ENCODE measurements at regions not wholly inside any gene's neighbourhood (a gene's known extent, or its start where the extent isn't known, plus 50 kb on each side); places are given as distances from the start of the nearest gene placed in this dataset.
"Not testable (repeated sequence)": the region's sequence is repeated elsewhere in the genome, so short reads cannot be mapped to it uniquely, and the experiment has no call there.

DNA sequence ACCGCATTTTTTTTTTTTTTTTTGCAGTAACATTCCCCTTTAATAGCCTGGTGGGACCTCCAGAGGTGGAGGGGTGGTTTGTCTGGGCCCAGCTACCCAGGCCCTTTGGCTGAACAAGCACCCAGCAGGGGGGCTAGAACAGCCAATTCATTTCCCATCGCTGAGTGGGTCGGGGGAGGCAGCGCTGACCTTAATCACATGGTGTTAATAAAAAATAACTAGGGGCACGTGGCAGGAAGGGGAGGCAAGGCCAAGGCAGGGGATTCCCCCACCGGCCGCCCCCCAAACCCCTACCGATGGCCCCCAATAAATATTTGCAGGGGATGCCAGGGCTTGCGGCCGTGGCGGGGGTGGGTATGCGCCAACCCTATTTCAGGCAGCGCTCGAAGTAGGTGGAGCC lies 1709.9 kb downstream of the TP53TG3F start:
- H3K36me3 ChIP-seq (ENCODE audit: control insufficient read depth in 1 of 2, insufficient read depth in 2 of 2, low read length in 2 of 2); H3K27me3 ChIP-seq (ENCODE audit: control insufficient read depth in 1 of 2, insufficient read depth in 2 of 2, low read length in 2 of 2); H3K9ac ChIP-seq (ENCODE audit: low read depth in 1 of 2, low read length in 2 of 2); H3K27ac ChIP-seq (ENCODE audit: low read depth, low read length); H3K4me1 ChIP-seq (ENCODE audit: control insufficient read depth in 1 of 2, insufficient read depth in 2 of 2, low read length in 2 of 2); H3K4me3 ChIP-seq (ENCODE audit: low read depth in 1 of 2, low read length in 2 of 2): not testable (repeated sequence)
- peaks cover 12 to 25% of the 10 kb centered on the region in 2 donors for H3K9me3 ChIP-seq (ENCODE audit: control insufficient read depth in 1 of 2, low read length in 2 of 2)

DNA sequence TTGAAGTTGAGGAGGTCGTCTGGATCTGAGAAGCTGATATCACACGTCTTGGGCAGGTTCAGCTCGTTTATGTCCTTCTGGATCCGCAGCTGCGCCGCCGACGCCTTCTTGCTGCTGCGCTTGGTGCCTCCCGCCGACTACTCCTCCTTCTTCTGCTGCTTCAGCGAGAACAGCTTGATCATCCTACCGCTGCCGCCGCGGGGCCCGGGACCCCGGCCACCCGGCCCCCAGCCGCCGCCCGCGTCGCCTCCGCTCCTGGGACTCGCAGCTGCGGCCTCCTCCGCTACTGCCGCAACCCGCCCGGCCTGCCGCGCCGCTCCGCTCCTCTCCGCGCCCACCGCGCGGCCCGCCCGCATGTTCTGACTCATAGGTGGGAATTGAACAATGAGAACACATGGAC lies 1710.6 kb downstream of the TP53TG3F start:
- peaks cover 12 to 25% of the 10 kb centered on the region in 2 donors for H3K9me3 ChIP-seq (ENCODE audit: control insufficient read depth in 1 of 2, low read length in 2 of 2)
- not testable (repeated sequence) for H3K4me1 ChIP-seq (ENCODE audit: control insufficient read depth in 1 of 2, insufficient read depth in 2 of 2, low read length in 2 of 2); H3K9ac ChIP-seq (ENCODE audit: low read depth in 1 of 2, low read length in 2 of 2); H3K27me3 ChIP-seq (ENCODE audit: control insufficient read depth in 1 of 2, insufficient read depth in 2 of 2, low read length in 2 of 2); H3K4me3 ChIP-seq (ENCODE audit: low read depth in 1 of 2, low read length in 2 of 2); H3K27ac ChIP-seq (ENCODE audit: low read depth, low read length); H3K36me3 ChIP-seq (ENCODE audit: control insufficient read depth in 1 of 2, insufficient read depth in 2 of 2, low read length in 2 of 2)

DNA sequence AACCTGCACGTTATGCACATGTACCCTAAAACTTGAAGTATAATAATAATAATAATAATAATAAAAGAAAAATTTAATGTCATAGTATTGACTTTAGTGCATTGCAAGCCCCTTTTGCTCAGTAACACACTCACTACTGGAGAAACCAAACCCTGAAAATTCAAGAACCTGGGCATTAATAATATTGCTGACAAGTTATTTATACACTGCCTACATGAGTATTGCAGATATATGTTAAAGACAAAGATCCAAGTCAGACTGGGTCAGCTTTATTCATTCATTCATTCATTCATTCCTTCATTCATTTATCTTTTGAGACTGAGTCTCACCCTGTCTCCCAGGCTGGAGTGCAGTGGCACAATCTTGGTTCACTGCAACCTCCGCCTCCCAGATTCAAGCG lies 1711.2 kb downstream of the TP53TG3F start:
- Histone ChIP-seq H3K36me3 (ENCODE audit: control insufficient read depth in 1 of 2, insufficient read depth in 2 of 2, low read length in 2 of 2) (no peaks in the 10 kb centered on the region), H3K4me3 (ENCODE audit: low read depth in 1 of 2, low read length in 2 of 2) (no peak overlapping the region), H3K27ac (ENCODE audit: low read depth, low read length) (no peak overlapping the region), H3K27me3 (ENCODE audit: control insufficient read depth in 1 of 2, insufficient read depth in 2 of 2, low read length in 2 of 2) (no peaks in the 10 kb centered on the region), H3K9me3 (ENCODE audit: control insufficient read depth in 1 of 2, low read length in 2 of 2) (peaks cover 12 to 25% of the 10 kb centered on the region in 2 donors), H3K4me1 (ENCODE audit: control insufficient read depth in 1 of 2, insufficient read depth in 2 of 2, low read length in 2 of 2) (no peaks in the 10 kb centered on the region), H3K9ac (ENCODE audit: low read depth in 1 of 2, low read length in 2 of 2) (no peak overlapping the region)

DNA sequence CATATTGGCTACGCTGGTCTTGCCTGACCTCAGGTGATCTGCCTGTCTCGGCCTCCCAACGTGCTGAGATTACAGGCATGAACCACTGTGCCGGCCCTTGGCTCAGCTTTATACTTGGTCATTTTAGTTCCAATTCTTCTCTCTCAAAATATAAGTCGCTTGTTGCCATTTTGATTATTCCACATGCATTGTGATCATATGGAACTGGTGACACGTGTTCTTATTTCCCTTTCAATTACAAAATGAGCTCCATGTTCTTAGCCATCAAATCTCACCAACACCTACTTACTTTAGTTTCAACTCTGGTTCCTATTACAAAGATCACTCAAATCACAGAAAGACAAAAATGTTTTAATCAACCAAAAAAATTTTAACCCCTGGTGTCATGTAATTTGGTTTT lies 1711.7 kb downstream of the TP53TG3F start:
- peaks cover 12 to 25% of the 10 kb centered on the region in 2 donors for H3K9me3 ChIP-seq (ENCODE audit: control insufficient read depth in 1 of 2, low read length in 2 of 2)
- H3K4me3 ChIP-seq (ENCODE audit: low read depth in 1 of 2, low read length in 2 of 2): no peak overlapping the region
- H3K27me3 ChIP-seq (ENCODE audit: control insufficient read depth in 1 of 2, insufficient read depth in 2 of 2, low read length in 2 of 2): no peaks in the 10 kb centered on the region
- H3K4me1 ChIP-seq (ENCODE audit: control insufficient read depth in 1 of 2, insufficient read depth in 2 of 2, low read length in 2 of 2): no peaks in the 10 kb centered on the region
- H3K27ac ChIP-seq (ENCODE audit: low read depth, low read length): no peak overlapping the region
- no peak overlapping the region for H3K9ac ChIP-seq (ENCODE audit: low read depth in 1 of 2, low read length in 2 of 2)
- no peaks in the 10 kb centered on the region for H3K36me3 ChIP-seq (ENCODE audit: control insufficient read depth in 1 of 2, insufficient read depth in 2 of 2, low read length in 2 of 2)

DNA sequence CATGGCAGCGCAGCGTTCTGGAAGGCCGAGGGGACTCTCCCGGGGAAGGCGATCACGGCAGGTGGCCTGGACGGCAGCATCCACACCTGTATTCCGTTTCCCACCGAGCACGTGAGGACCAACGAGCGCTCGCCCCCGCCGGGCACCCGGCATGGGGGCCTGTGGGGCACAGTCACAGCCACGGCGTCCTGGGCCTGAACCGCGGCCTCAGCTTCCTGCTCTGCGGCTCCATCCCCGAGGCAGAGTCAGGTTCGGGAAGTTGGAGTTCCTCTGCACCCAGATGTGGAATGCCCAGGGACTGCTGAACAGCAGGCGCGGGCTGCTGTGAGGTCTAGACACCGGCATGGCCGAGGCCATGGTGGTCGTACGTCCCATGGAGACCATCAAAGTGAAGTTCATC lies 1713.9 kb downstream of the TP53TG3F start:
- no peak overlapping the region for H3K27ac ChIP-seq (ENCODE audit: low read depth, low read length)
- H3K9ac ChIP-seq (ENCODE audit: low read depth in 1 of 2, low read length in 2 of 2): no peak overlapping the region
- no peaks in the 10 kb centered on the region for H3K36me3 ChIP-seq (ENCODE audit: control insufficient read depth in 1 of 2, insufficient read depth in 2 of 2, low read length in 2 of 2)
- no peak overlapping the region for H3K4me3 ChIP-seq (ENCODE audit: low read depth in 1 of 2, low read length in 2 of 2)
- H3K27me3 ChIP-seq (ENCODE audit: control insufficient read depth in 1 of 2, insufficient read depth in 2 of 2, low read length in 2 of 2): no peaks in the 10 kb centered on the region
- H3K9me3 ChIP-seq (ENCODE audit: control insufficient read depth in 1 of 2, low read length in 2 of 2): peaks cover 12 to 45% of the 10 kb centered on the region in 2 donors
- H3K4me1 ChIP-seq (ENCODE audit: control insufficient read depth in 1 of 2, insufficient read depth in 2 of 2, low read length in 2 of 2): no peaks in the 10 kb centered on the region

DNA sequence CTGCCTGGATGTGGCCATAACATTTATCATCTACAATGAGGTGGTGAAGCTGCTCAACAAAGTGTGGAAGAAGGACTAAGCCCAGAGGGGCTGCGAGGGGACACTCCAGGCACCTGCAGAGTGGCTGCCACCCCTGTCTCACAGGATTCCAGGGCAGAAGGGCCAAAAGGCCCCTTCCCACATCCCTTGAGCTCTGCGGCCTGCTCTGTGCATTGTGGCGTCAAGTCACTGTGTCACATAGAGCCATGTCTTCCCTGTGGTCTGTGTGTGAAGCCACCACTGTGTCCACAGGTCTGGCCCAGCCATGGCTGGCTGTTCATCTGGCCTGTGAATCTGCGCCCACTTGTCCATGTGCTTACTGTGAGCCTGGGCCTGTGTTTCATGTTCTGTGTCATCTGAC lies 1714.6 kb downstream of the TP53TG3F start:
- H3K9me3 ChIP-seq (ENCODE audit: control insufficient read depth in 1 of 2, low read length in 2 of 2): peaks cover 12 to 47% of the 10 kb centered on the region in 2 donors
- H3K4me3 ChIP-seq (ENCODE audit: low read depth in 1 of 2, low read length in 2 of 2): no peak overlapping the region
- H3K27ac ChIP-seq (ENCODE audit: low read depth, low read length): no peak overlapping the region
- no peak overlapping the region for H3K9ac ChIP-seq (ENCODE audit: low read depth in 1 of 2, low read length in 2 of 2)
- H3K27me3 ChIP-seq (ENCODE audit: control insufficient read depth in 1 of 2, insufficient read depth in 2 of 2, low read length in 2 of 2): no peaks in the 10 kb centered on the region
- H3K4me1 ChIP-seq (ENCODE audit: control insufficient read depth in 1 of 2, insufficient read depth in 2 of 2, low read length in 2 of 2): no peaks in the 10 kb centered on the region
- no peaks in the 10 kb centered on the region for H3K36me3 ChIP-seq (ENCODE audit: control insufficient read depth in 1 of 2, insufficient read depth in 2 of 2, low read length in 2 of 2)

DNA sequence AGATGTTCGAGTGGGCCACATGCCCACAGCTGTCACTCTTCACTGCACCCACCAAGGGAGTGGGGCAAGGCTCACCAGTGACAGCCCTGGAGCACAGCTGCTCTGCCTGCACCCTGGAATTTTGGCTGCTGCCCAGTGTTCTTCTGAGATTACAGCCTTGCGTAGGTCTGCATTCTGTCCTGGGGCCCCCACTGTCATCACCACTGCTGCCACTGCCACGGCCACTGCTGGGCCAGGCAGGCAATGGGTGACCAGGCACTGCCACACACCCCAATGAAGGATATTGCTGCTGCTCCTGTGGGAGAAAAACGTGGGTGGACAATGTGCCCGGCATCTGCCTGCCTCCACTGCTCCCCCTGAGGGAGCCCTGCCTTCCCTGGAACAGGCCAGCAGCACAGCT lies 1717.0 kb downstream of the TP53TG3F start:
- Histone ChIP-seq H3K9me3 (ENCODE audit: control insufficient read depth in 1 of 2, low read length in 2 of 2) (peaks cover 12 to 45% of the 10 kb centered on the region in 2 donors), H3K9ac (ENCODE audit: low read depth in 1 of 2, low read length in 2 of 2) (no peak overlapping the region), H3K27me3 (ENCODE audit: control insufficient read depth in 1 of 2, insufficient read depth in 2 of 2, low read length in 2 of 2) (no peaks in the 10 kb centered on the region), H3K36me3 (ENCODE audit: control insufficient read depth in 1 of 2, insufficient read depth in 2 of 2, low read length in 2 of 2) (no peaks in the 10 kb centered on the region), H3K4me1 (ENCODE audit: control insufficient read depth in 1 of 2, insufficient read depth in 2 of 2, low read length in 2 of 2) (no peaks in the 10 kb centered on the region), H3K4me3 (ENCODE audit: low read depth in 1 of 2, low read length in 2 of 2) (no peak overlapping the region), H3K27ac (ENCODE audit: low read depth, low read length) (no peak overlapping the region)

DNA sequence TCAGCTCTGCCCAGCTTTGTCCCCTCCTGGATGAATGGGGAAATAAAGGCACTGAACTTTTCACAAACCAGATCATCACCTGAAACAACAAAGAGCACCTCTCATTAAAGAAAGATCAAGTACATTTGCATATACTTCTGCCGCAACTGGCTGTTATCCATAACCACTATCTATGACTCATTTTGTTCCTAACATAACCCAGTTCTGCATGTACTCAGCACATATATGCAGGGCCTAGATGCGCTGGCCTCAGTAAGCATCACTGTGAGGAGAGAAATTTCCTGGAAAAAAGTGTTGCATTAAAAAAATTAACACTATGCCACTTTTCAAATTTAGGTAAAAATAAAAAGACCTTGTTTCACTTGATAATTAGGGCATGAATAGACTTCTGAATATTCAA lies 1718.4 kb downstream of the TP53TG3F start:
- Histone ChIP-seq H3K27me3 (ENCODE audit: control insufficient read depth in 1 of 2, insufficient read depth in 2 of 2, low read length in 2 of 2) (no peaks in the 10 kb centered on the region), H3K27ac (ENCODE audit: low read depth, low read length) (no peak overlapping the region), H3K9ac (ENCODE audit: low read depth in 1 of 2, low read length in 2 of 2) (no peak overlapping the region), H3K36me3 (ENCODE audit: control insufficient read depth in 1 of 2, insufficient read depth in 2 of 2, low read length in 2 of 2) (no peaks in the 10 kb centered on the region), H3K4me1 (ENCODE audit: control insufficient read depth in 1 of 2, insufficient read depth in 2 of 2, low read length in 2 of 2) (no peaks in the 10 kb centered on the region), H3K9me3 (ENCODE audit: control insufficient read depth in 1 of 2, low read length in 2 of 2) (peaks cover 15 to 48% of the 10 kb centered on the region in 2 donors), H3K4me3 (ENCODE audit: low read depth in 1 of 2, low read length in 2 of 2) (no peak overlapping the region)

DNA sequence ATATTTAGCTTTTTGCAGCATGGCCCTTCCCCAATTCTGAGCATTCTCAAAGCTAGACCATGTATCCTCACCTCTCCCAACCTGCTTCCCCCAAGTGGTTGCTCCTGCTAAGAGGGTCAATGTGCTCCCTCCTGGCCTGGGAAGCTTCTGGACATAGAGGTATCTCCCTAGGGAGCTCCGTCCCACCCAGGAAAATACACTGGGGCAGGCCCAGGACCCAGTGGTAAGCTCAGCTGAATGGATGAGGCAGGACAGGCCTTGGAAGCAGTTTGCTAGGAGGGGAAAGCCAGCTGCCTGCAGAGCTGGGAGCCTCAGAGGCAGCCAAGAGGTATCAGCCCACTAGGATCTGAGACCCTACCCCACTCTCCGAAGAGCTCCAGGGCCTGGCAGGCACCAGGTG lies 1721.6 kb downstream of the TP53TG3F start:
- Histone ChIP-seq H3K4me1 (ENCODE audit: control insufficient read depth in 1 of 2, insufficient read depth in 2 of 2, low read length in 2 of 2) (no peaks in the 10 kb centered on the region), H3K27me3 (ENCODE audit: control insufficient read depth in 1 of 2, insufficient read depth in 2 of 2, low read length in 2 of 2) (no peaks in the 10 kb centered on the region), H3K36me3 (ENCODE audit: control insufficient read depth in 1 of 2, insufficient read depth in 2 of 2, low read length in 2 of 2) (no peaks in the 10 kb centered on the region), H3K9me3 (ENCODE audit: control insufficient read depth in 1 of 2, low read length in 2 of 2) (peaks cover 19 to 53% of the 10 kb centered on the region in 2 donors), H3K4me3 (ENCODE audit: low read depth in 1 of 2, low read length in 2 of 2) (no peak overlapping the region), H3K9ac (ENCODE audit: low read depth in 1 of 2, low read length in 2 of 2) (no peak overlapping the region), H3K27ac (ENCODE audit: low read depth, low read length) (no peak overlapping the region)

DNA sequence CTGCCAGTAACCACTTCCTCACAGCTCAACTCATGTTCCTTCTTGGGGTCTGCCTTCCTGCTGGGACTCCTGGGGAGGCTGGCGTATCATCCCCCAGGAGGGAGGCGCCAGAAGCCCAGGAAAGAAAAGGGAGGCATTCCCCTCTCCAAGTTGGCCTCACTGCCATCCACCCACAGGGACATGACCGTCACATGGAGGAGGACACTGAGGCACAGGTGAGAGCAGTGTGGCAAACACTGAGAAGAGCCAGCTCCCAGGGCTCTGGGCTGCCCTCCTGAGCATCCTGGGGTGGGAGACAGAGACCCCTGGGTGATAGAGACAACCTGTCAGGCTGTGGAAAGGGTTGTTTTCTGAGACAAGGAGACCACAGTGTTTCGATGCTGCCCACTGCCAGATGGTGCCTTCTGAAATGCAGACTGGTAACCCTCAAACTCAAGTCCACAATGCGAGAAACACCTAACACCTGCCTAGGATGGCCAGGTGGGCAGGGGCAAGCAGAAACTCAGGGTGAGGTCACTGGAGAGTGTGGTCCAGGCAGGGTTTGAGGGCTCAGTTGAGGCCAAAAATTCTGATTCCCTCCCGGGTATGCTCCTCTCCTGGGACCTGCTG lies 1722.1 kb downstream of the TP53TG3F start:
- H3K9me3 ChIP-seq (ENCODE audit: control insufficient read depth in 1 of 2, low read length in 2 of 2): peaks cover 24 to 54% of the 10 kb centered on the region in 2 donors

More for the DNA sequence above, 1722.1 kb downstream of the TP53TG3F start:
- H3K4me3 ChIP-seq (ENCODE audit: low read depth in 1 of 2, low read length in 2 of 2): no peak overlapping the region
- no peaks in the 10 kb centered on the region for H3K36me3 ChIP-seq (ENCODE audit: control insufficient read depth in 1 of 2, insufficient read depth in 2 of 2, low read length in 2 of 2)
- H3K27me3 ChIP-seq (ENCODE audit: control insufficient read depth in 1 of 2, insufficient read depth in 2 of 2, low read length in 2 of 2): no peaks in the 10 kb centered on the region
- no peak overlapping the region for H3K27ac ChIP-seq (ENCODE audit: low read depth, low read length)
- H3K9ac ChIP-seq (ENCODE audit: low read depth in 1 of 2, low read length in 2 of 2): no peak overlapping the region
- no peaks in the 10 kb centered on the region for H3K4me1 ChIP-seq (ENCODE audit: control insufficient read depth in 1 of 2, insufficient read depth in 2 of 2, low read length in 2 of 2)
